Effector CD8-positive, alpha-beta T cell (primary cell): ENCODE measurements at regions not wholly inside any gene's neighbourhood (a gene's known extent, or its start where the extent isn't known, plus 50 kb on each side); places are given as distances from the start of the nearest gene placed in this dataset.

ENCODE experiments used
- DNase-seq: peaks from one replicate; lab custom pipeline; 2025; lab: John Stamatoyannopoulos, UW

- DNase-seq = no peak
Measured at GRCh38 chr5:158406884-158407823, 548.2 kb upstream of the CLINT1 start.

- no peak for DNase-seq
Measured at GRCh38 chr5:158398360-158399201, 539.6 kb upstream of the CLINT1 start.

- DNase-seq = no peak
Measured at GRCh38 chr5:158397278-158397677, 538.3 kb upstream of the CLINT1 start.

GRCh38 chr5:158394102-158394501 lies 535.2 kb upstream of the CLINT1 start:
- DNase-seq = no peak

GRCh38 chr5:158393457-158393856 lies 534.5 kb upstream of the CLINT1 start:
- DNase-seq = no peak

- no peak for DNase-seq
Measured at GRCh38 chr5:158392753-158393152, 533.8 kb upstream of the CLINT1 start.

GRCh38 chr5:158390577-158390976 lies 531.6 kb upstream of the CLINT1 start:
- DNase-seq = no peak

GRCh38 chr5:158389786-158390185 lies 530.8 kb upstream of the CLINT1 start:
- DNase-seq = no peak

GRCh38 chr5:158388021-158388420 lies 529.1 kb upstream of the CLINT1 start:
- DNase-seq = no peak

GRCh38 chr5:158387499-158387898 lies 528.6 kb upstream of the CLINT1 start:
- no peak for DNase-seq

- DNase-seq = no peak
Measured at GRCh38 chr5:158385982-158386381, 527.0 kb upstream of the CLINT1 start.

- no peak for DNase-seq
Measured at GRCh38 chr5:158384535-158385481, 525.9 kb upstream of the CLINT1 start.

GRCh38 chr5:158383486-158383885 lies 524.5 kb upstream of the CLINT1 start:
- no peak for DNase-seq

GRCh38 chr5:158382473-158382872 lies 523.5 kb upstream of the CLINT1 start:
- no peak for DNase-seq

- DNase-seq = no peak
Measured at GRCh38 chr5:158381614-158382160, 522.7 kb upstream of the CLINT1 start.

GRCh38 chr5:158380661-158381060 lies 521.7 kb upstream of the CLINT1 start:
- no peak for DNase-seq

- no peak for DNase-seq
Measured at GRCh38 chr5:158378931-158379330, 520.0 kb upstream of the CLINT1 start.

GRCh38 chr5:158376679-158377078 lies 517.7 kb upstream of the CLINT1 start:
- no peak for DNase-seq

GRCh38 chr5:158375531-158375930 lies 516.6 kb upstream of the CLINT1 start:
- no peak for DNase-seq

- no peak for DNase-seq
Measured at GRCh38 chr5:158373608-158374395, 514.9 kb upstream of the CLINT1 start.

- no peak for DNase-seq
Measured at GRCh38 chr5:158369241-158369640, 510.3 kb upstream of the CLINT1 start.
